HG03469 (cell line): ENCODE measurements at regions not wholly inside any gene's neighbourhood (a gene's known extent, or its start where the extent isn't known, plus 50 kb on each side); places are given as distances from the start of the nearest gene placed in this dataset.

Experiments used
- ATAC-seq: cut with Tn5 transposase; IDR thresholded peaks from one replicate; pipeline ENCODE4 v1.9.1; 2021; ENCODE audit warnings: mild to moderate bottlenecking, moderate library complexity, moderate number of reproducible peaks; ENCODE audit not compliant: unreplicated experiment

GRCh38 chr14:22513066-22513812, 75.8 kb downstream of the DAD1 start:
- no peak for ATAC-seq

- ATAC-seq = no peak
Observed at GRCh38 chr14:22512106-22512814, 76.8 kb downstream of the DAD1 start.

GRCh38 chr14:22510527-22511110, 78.4 kb downstream of the DAD1 start:
- ATAC-seq = no peak

- no peak for ATAC-seq
Observed at GRCh38 chr14:22509751-22510300, 79.2 kb downstream of the DAD1 start.

DNA sequence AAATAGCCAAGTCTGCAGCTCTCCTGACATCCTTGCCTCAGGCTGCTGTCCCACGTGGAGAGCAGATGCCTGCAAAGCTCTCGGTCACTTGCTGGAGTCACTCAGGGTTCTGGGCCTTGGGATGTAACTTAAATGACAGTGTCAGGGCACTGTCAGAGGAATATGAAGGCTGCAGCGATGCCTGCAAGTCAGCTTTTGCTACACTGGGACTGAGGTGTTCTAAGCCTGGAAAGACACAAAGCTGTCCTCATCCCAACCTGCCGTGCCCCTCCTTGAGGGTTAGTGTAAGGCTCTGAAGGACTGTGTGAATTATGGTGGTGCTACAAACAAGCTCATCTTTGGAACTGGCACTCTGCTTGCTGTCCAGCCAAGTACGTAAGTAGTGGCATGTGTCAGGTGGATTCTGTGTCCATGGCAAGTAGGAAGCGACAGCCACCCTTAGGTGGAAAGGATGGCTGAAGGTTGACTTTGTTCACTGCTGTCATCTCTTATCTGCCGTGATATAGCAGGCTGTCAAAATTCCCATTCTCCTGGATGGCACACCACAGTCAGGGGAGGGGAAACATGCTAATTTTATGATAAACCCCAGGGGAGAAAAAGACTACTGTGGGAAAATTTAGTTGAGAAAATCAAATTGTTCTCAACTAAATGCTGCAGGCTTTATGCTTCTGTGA, 79.9 kb downstream of the DAD1 start:
- ATAC-seq = no peak

GRCh38 chr14:22508662-22509035, 80.4 kb downstream of the DAD1 start:
- no peak for ATAC-seq

DNA sequence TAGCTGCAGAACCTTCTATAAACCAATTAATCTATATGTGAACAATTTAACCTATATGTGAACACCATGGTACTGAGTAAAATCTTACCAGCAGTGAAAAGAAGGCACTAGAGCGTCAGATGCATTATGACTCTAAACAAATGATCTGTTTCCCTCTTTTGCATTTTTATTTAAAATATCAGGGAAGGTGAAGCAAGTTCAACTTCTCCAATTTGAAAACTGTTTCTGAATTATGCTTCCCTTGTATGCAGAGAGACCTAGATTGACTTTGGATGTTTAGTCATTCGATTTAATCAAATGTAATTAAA, 80.9 kb downstream of the DAD1 start:
- ATAC-seq = no peak

- ATAC-seq = no peak
Observed at GRCh38 chr14:22506778-22507351, 82.2 kb downstream of the DAD1 start.

GRCh38 chr14:22506378-22506710, 82.7 kb downstream of the DAD1 start:
- ATAC-seq = no peak

DNA sequence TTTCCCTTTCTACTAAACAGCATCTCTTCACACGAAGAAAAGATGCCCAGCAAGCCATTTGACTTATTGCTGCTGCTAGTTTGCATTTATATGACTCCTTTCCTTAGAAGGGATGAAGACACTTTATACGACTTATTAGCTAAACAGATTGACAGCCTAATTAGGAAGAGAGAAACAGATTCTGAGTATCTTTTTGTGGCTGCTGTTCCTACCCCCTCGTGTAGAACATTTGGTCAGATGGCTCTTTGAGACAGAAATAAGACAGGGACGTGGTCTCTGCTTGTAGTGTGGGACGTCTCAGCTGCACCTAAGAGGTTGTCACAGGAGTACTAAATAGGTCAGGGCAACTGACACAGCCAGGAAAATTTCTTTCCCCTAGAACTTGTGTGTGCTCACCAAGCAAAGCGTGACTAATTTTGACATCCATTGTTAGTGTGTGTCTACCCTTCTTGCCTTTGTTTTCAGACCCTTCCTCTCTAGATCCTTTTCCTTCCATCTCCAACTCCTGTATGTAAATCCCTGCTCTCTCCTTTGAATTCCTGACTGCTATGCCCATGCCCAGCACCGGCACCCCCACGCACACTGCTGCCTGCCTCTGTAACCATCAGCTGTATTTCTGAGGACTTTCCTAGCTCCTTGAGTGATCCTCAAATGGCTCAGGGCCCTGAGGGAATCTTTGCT, 83.2 kb downstream of the DAD1 start:
- no peak for ATAC-seq

- ATAC-seq = no peak
Observed at GRCh38 chr14:22505309-22505696, 83.7 kb downstream of the DAD1 start.

- ATAC-seq = no peak
Observed at GRCh38 chr14:22502551-22502950, 86.5 kb downstream of the DAD1 start.

DNA sequence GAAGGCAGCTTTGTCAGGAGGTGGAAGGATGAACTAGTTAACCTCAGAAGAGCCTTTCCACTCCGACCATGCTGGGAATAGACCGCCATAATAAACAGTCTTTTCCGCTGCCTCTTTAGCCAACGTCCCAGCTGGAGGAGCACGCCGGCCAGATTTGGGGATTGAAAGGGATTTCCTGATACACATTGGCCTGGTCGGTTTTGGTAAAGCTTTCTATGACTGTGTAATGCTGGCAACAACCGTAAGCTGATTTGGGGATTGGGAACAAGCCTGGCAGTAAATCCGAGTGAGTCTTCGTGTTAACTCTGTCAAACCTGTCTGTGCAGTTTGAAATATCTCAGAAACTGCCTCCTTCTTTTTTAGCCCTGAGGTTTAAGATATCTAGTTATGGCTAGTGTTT, 87.0 kb downstream of the DAD1 start:
- no peak for ATAC-seq

DNA sequence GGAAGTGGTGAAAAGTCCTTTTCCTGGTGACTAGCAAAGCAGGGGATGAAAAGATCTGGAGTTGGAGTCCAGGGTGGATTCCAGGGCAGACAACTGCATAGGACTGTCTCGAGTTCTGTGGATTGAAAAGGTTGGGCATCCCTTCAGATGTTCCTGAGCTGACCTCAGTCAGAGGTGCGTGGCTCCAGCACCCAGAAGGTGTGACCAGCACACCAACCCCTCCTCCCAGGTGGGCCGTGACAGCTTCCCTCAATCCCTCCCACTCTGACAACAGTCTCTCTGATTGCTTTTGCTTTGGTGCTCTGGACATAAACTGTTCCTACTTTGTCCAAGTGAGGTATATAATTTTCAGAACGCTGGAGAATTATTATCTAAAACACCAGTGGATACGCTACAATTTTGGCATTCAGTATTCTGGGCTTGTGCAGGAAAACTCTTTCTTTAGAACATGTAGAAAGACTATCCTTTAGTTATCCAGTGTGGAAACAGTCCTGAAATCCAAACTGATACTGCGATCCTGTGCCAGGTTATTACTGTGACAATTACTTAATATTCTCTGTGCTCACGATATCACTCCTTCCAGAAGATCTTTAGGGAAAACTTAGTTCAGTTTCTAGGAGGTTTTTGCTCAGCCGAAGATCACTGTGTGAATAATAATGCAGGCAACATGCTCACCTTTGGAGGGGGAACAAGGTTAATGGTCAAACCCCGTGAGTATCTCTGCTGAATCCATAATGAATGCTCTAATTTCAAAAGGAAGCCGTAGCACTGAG, 87.9 kb downstream of the DAD1 start:
- no peak for ATAC-seq

DNA sequence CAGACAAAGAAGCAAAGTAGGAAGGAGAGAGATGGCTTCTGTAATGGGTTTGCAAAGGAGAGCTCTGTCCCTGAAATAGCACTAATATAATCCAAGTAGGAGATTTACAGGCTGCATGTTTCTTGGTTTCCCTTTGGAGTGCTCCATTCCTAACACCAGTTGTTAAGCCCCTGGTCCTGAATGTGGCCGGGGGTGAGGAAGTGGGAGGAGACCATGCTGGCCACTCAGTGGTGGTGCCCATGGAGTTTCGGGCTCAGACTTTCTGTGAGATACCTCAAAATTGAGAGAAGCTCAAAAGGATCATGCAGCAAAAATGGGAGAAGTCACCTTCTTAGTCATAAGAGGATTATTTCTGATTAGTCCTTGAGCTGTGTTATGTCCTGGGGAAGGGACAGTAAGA, 88.5 kb downstream of the DAD1 start:
- no peak for ATAC-seq

GRCh38 chr14:22497671-22498093, 91.3 kb downstream of the DAD1 start:
- no peak for ATAC-seq

GRCh38 chr14:22497144-22497423, 91.9 kb downstream of the DAD1 start:
- ATAC-seq = no peak

- no peak for ATAC-seq
Observed at GRCh38 chr14:22494486-22495135, 94.4 kb downstream of the DAD1 start.

DNA sequence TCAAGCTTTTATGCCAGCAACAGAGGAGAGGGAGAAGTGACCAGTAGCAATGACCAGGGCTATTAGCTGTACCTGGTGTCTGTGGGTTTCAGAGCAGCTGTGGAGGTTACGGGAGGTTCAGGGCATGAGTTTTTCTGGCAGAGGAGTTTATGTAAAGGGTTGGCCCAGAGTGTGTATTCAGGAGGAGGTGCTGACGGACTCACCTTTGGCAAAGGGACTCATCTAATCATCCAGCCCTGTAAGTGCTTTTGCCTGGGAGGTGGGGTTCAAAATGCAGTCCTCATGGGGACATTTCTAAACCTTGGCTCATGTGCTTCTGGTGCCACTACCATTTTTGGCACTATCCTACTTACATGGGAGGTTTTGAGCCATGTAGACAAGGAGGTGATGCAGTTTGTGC, 95.3 kb downstream of the DAD1 start:
- no peak for ATAC-seq
